GM06990 (cell line): ENCODE measurements at regions not wholly inside any gene's neighbourhood (a gene's known extent, or its start where the extent isn't known, plus 50 kb on each side); places are given as distances from the start of the nearest gene placed in this dataset.
"Not testable (repeated sequence)": the region's sequence is repeated elsewhere in the genome, so short reads cannot be mapped to it uniquely, and the experiment has no call there.

ENCODE experiments used
- DNase-seq: peaks from one replicate; pipeline ENCODE4 v3.0.0-alpha.2; 2011; ENCODE audit not compliant: insufficient read length; ENCODE audit errors: extremely low read depth
- H3K27me3 ChIP-seq: replicated peaks from 2 replicates; pipeline ENCODE4 v1.6.0; 2011; ENCODE audit warnings: low read length; ENCODE audit not compliant: control insufficient read depth, insufficient read depth
- H3K36me3 ChIP-seq: 2 replicates; pipeline ENCODE4 v1.5.1; 2011; ENCODE audit warnings: low read length; ENCODE audit not compliant: control insufficient read depth, insufficient read depth
- H3K4me3 ChIP-seq: replicated peaks from 2 replicates; pipeline ENCODE4 v1.5.1; 2011; ENCODE audit warnings: low read depth, mild to moderate bottlenecking, control low read depth, low read length
- TF ChIP-seq, protein P1 (sequence below): IDR thresholded peaks from 2 replicates; pipeline ENCODE4 v1.5.1; 2011; ENCODE audit warnings: low read length, control low read depth, mild to moderate bottlenecking, inconsistent platforms; ENCODE audit not compliant: insufficient read depth, poor library complexity, severe bottlenecking

DNA sequence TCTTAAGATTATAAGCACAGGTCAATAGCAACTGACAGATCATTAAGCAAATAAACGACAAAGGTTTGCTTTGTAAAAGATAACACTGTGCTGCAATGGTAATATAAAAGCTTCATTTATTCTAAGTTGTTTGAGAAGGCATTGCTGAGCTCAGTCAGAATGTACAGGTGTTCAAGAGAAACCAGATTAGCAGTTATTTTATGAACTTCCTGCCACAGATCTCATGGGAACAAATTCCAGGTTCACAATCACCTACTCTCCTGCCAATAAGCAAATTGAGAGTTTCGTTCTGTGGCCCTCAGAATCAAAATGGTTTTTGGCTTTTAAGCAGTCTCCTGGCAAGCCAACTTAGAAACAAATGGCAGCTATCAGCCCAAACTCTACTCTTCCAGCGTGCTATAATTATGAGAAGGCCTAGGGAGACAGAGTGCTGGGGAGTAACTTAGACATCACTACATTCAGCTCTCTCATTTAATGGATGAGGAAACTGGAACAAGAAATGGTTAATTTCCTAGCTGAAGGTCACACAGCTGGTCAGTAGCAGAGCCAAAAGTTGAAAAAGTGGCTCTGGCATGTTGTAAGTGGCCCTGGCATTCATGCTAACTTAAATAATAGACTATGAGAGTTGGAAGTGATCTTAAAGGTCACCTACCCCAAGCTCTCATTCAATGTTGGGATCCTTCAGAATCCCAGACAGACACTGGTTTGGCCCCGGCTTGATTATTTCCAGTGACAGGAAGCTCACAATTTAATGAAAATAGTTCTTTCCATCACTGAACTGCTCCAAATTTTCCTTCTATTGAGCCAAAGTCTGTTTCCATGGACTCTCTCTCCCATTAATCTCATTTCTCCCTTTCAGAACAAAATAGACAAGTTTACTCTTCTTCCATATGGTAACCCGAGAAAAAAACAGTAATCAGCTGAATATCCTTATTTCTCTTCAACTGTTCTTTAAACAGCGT lies 82.6 kb upstream of the EDEM3 start:
- DNase-seq = no peak
- no peaks in the 10 kb centered on the region for H3K27me3 ChIP-seq
- no peaks in the 10 kb centered on the region for H3K36me3 ChIP-seq
- H3K4me3 ChIP-seq = no peak overlapping the region
- TF ChIP-seq, protein P1, sequence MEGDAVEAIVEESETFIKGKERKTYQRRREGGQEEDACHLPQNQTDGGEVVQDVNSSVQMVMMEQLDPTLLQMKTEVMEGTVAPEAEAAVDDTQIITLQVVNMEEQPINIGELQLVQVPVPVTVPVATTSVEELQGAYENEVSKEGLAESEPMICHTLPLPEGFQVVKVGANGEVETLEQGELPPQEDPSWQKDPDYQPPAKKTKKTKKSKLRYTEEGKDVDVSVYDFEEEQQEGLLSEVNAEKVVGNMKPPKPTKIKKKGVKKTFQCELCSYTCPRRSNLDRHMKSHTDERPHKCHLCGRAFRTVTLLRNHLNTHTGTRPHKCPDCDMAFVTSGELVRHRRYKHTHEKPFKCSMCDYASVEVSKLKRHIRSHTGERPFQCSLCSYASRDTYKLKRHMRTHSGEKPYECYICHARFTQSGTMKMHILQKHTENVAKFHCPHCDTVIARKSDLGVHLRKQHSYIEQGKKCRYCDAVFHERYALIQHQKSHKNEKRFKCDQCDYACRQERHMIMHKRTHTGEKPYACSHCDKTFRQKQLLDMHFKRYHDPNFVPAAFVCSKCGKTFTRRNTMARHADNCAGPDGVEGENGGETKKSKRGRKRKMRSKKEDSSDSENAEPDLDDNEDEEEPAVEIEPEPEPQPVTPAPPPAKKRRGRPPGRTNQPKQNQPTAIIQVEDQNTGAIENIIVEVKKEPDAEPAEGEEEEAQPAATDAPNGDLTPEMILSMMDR = no peak

DNA sequence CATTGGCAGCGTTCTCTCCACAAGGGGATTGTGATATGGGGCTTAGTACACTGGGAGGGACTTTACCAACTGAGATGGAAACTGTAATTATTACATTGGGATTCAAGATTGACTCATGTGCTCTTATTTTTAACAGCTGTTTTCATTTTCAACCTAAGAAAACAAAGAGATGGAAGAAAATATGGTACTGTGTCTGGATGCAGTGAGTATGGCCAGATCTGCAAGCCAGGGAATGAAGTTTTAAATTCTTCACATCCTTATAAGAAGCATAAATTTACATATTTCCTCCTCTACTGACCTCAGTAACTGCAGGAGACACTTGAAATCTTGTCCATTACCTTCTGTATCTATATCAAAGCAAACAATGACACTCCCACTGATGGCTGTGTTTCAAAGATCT lies 81.5 kb upstream of the EDEM3 start:
- no peaks in the 10 kb centered on the region for H3K36me3 ChIP-seq
- no peaks in the 10 kb centered on the region for H3K27me3 ChIP-seq
- TF ChIP-seq, protein P1 = no peak
- H3K4me3 ChIP-seq = no peak overlapping the region
- DNase-seq = no peak

DNA sequence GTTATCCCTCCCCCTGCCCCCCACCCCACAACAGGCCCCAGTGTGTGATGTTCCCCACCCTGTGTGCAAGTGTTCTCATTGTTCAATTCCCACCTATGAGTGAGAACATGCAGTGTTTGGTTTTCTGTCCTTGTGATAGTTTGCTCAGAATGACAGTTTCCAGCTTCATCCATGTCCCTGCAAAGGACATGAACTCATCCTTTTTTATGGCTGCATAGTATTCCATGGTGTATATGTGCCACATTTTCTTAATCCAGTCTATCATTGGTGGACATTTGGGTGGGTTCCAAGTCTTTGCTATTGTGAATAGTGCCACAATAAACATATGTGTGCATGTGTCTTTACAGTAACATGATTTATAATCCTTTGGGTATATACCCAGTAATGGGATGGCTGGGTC lies 79.3 kb upstream of the EDEM3 start:
- not testable (repeated sequence) for H3K27me3 ChIP-seq, H3K4me3 ChIP-seq, H3K36me3 ChIP-seq, DNase-seq

DNA sequence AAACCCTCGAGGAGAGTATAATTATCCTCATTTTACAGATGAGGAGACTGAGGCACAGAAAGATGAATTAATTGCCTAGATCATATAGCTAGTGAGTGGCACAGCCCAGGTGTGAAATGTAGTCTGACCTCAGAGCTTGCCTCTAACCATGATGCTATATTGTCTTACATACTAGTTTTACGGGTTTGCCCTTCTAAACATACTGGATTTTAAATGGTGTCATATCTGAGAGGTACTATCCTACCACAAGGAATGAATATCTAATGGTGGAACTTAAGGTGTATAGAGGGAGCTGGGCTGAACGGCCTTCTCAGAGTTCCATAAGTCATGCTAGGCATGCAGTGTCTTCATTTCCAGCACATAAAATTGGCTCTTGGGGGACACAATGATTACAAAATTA lies 77.9 kb upstream of the EDEM3 start:
- Histone ChIP-seq H3K36me3 (peaks cover 1% of the 10 kb centered on the region; the same call in 1 of the 2 replicates), H3K4me3 (no peak overlapping the region), H3K27me3 (no peaks in the 10 kb centered on the region)
- TF ChIP-seq, protein P1 = no peak
- DNase-seq = no peak

DNA sequence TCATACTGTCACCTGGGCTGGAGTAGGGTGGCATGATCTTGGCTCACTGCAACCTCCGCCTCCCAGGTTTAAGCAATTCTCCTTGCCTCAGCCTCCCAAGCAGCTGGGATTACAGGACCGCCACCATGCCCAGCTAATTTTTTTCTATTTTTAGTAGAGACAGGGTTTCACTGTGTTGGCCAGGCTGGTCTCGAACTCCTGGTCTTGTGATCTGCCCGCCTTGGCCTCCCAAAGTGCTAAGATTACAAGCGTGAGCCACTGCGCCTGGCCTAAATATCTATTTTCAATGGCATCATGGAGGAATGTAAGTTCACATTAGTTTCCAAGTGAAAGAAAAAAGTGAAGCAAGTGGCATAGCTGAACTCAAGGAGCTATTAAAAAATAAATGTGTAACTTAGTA lies 74.8 kb upstream of the EDEM3 start:
- not testable (repeated sequence) for DNase-seq, H3K27me3 ChIP-seq, H3K4me3 ChIP-seq, H3K36me3 ChIP-seq

DNA sequence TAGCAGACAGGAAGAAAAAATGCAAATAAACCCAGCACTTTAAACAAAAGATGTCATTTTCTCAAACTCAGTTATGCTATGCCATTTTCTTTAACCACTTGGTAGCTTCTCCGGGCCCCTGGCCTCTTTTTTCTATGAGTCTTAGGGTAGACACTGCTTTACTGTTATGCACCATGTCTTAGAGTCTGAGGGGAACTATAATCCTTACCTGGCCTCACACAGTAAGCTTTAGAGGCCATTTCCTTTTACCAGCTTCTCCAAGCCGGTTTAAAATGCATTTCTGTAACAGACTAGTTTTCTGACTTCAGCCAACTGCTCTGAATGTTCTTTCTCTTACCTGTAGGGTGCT lies 73.7 kb upstream of the EDEM3 start:
- TF ChIP-seq, protein P1 = no peak
- Histone ChIP-seq H3K36me3 (peaks cover 1% of the 10 kb centered on the region; the same call in 1 of the 2 replicates), H3K4me3 (no peak overlapping the region), H3K27me3 (no peaks in the 10 kb centered on the region)
- no peak for DNase-seq
